Lower lobe of right lung (tissue), 2 donors: ENCODE measurements at regions not wholly inside any gene's neighbourhood (a gene's known extent, or its start where the extent isn't known, plus 50 kb on each side); places are given as distances from the start of the nearest gene placed in this dataset.

Experiments used
- ATAC-seq, 2 donors: fragments of 200-7000 bp; cut with Tn5 transposase; one replicate each; pipeline ENCODE4 v1.9.1; 2020 to 2022; ENCODE audit warnings: mild to moderate bottlenecking in 2 of 2, moderate library complexity in 2 of 2
- DNase-seq: peaks from one replicate; pipeline ENCODE4 v3.0.0-alpha.2; 2020
- H3K27ac ChIP-seq: fragments of 200-600 bp; one replicate; pipeline ENCODE4 v1.8.0; 2022
- H3K27me3 ChIP-seq: fragments of 200-600 bp; one replicate; pipeline ENCODE4 v1.8.0; 2022; ENCODE audit warnings: low read depth
- H3K36me3 ChIP-seq: fragments of 200-600 bp; one replicate; pipeline ENCODE4 v1.8.0; 2022; ENCODE audit warnings: mild to moderate bottlenecking
- H3K4me1 ChIP-seq: fragments of 200-600 bp; one replicate; pipeline ENCODE4 v1.8.0; 2022
- H3K4me3 ChIP-seq: fragments of 200-600 bp; one replicate; pipeline ENCODE4 v1.8.0; 2022; ENCODE audit warnings: mild to moderate bottlenecking
- H3K9me3 ChIP-seq: fragments of 200-600 bp; one replicate; pipeline ENCODE4 v1.8.0; 2022
- CTCF ChIP-seq: fragments of 200-600 bp; IDR thresholded peaks from one replicate; pipeline ENCODE4 v1.8.0; 2022; ENCODE audit warnings: antibody characterized with exemption, mild to moderate bottlenecking
- intact Hi-C: fragments of 100-400 bp; cut with DNase I; formaldehyde crosslinking; loops from one replicate; pipeline ENCODE4 v1.11.0; 2022
- donor health status: DM: no; HTN: yes; CAD: no; lungs with severe emphysema.

GRCh38 chr16:65822148-65822547 lies 544.3 kb upstream of the CDH5 start:
- no peaks in the 10 kb centered on the region for H3K27me3 ChIP-seq
- no peak overlapping the region for H3K27ac ChIP-seq
- no peak for TF ChIP-seq CTCF
- H3K36me3 ChIP-seq: no peaks in the 10 kb centered on the region
- no peaks in the 10 kb centered on the region for H3K4me1 ChIP-seq
- H3K4me3 ChIP-seq: no peak overlapping the region
- ATAC-seq: no peak
- intact Hi-C loops: no loop called here
- no peak for DNase-seq
- no peaks in the 10 kb centered on the region for H3K9me3 ChIP-seq

GRCh38 chr16:65819136-65819898 lies 547.2 kb upstream of the CDH5 start:
- TF ChIP-seq CTCF: no peak
- Histone ChIP-seq H3K4me1 (no peaks in the 10 kb centered on the region), H3K27me3 (no peaks in the 10 kb centered on the region), H3K9me3 (no peaks in the 10 kb centered on the region), H3K27ac (no peak overlapping the region), H3K36me3 (no peaks in the 10 kb centered on the region), H3K4me3 (no peak overlapping the region)
- no peak for DNase-seq
- no peak for ATAC-seq
- intact Hi-C loops: no loop called here

- Histone ChIP-seq H3K9me3 (no peaks in the 10 kb centered on the region), H3K4me3 (no peak overlapping the region), H3K27me3 (no peaks in the 10 kb centered on the region), H3K36me3 (no peaks in the 10 kb centered on the region), H3K4me1 (no peaks in the 10 kb centered on the region), H3K27ac (no peak overlapping the region)
- DNase-seq: no peak
- no peak for TF ChIP-seq CTCF
- intact Hi-C loops: no loop called here
- no peak for ATAC-seq
These were observed 548.7 kb upstream of the CDH5 start for GRCh38 chr16:65817799-65818198.

GRCh38 chr16:65817066-65817465 lies 549.4 kb upstream of the CDH5 start:
- no peaks in the 10 kb centered on the region for H3K36me3 ChIP-seq
- no peaks in the 10 kb centered on the region for H3K4me1 ChIP-seq
- H3K4me3 ChIP-seq: no peak overlapping the region
- DNase-seq (no peak), ATAC-seq (no peak)
- no peak overlapping the region for H3K27ac ChIP-seq
- intact Hi-C loops: no loop called here
- no peak for TF ChIP-seq CTCF
- no peaks in the 10 kb centered on the region for H3K9me3 ChIP-seq
- no peaks in the 10 kb centered on the region for H3K27me3 ChIP-seq

GRCh38 chr16:65816556-65816955 lies 549.9 kb upstream of the CDH5 start:
- H3K9me3 ChIP-seq: no peaks in the 10 kb centered on the region
- no peaks in the 10 kb centered on the region for H3K4me1 ChIP-seq
- intact Hi-C loops: no loop called here
- DNase-seq: no peak
- no peak for ATAC-seq
- TF ChIP-seq CTCF: no peak
- no peaks in the 10 kb centered on the region for H3K36me3 ChIP-seq
- no peak overlapping the region for H3K4me3 ChIP-seq
- no peak overlapping the region for H3K27ac ChIP-seq
- H3K27me3 ChIP-seq: no peaks in the 10 kb centered on the region
